SK-N-SH treated with all-trans-retinoic acid at 6 μM for 48 hours (cell line): ENCODE measurements at regions not wholly inside any gene's neighbourhood (a gene's known extent, or its start where the extent isn't known, plus 50 kb on each side); places are given as distances from the start of the nearest gene placed in this dataset.

Experiments
- ATAC-seq: fragments of 200-7000 bp; cut with Tn5 transposase; 3 replicates; pipeline ENCODE4 v1.9.1; 2020; ENCODE audit warnings: mild to moderate bottlenecking, moderate library complexity
- ARNTL ChIP-seq: fragments of 450-650 bp; formaldehyde crosslinking; IDR thresholded peaks from 2 replicates; pipeline ENCODE4 v1.5.0; 2020; ENCODE audit warnings: low read depth, mild to moderate bottlenecking, moderate library complexity, borderline replicate concordance
- CREB5 ChIP-seq: fragments of 250-450 bp; sonication (Bioruptor Pico); IDR thresholded peaks from 2 replicates; pipeline ENCODE4 v1.5.1; 2020; ENCODE audit warnings: low read depth, mild to moderate bottlenecking, moderate library complexity
- CSRNP3 ChIP-seq: fragments of 250-450 bp; sonication (Bioruptor Pico); IDR thresholded peaks from 2 replicates; pipeline ENCODE4 v1.5.1; 2021; ENCODE audit warnings: mild to moderate bottlenecking, moderate library complexity
- ESRRG ChIP-seq: fragments of 250-450 bp; sonication (Bioruptor Pico); IDR thresholded peaks from 2 replicates; pipeline ENCODE4 v1.6.1; 2021; ENCODE audit warnings: mild to moderate bottlenecking
- GLIS3 ChIP-seq: fragments of 250-450 bp; sonication (Bioruptor Pico); IDR thresholded peaks from 2 replicates; pipeline ENCODE4 v1.5.0; 2020; ENCODE audit warnings: mild to moderate bottlenecking, moderate library complexity
- ISL1 ChIP-seq: fragments of 250-450 bp; sonication (Bioruptor Pico); IDR thresholded peaks from 2 replicates; pipeline ENCODE4 v2.1.2; 2022; ENCODE audit warnings: mild to moderate bottlenecking, moderate library complexity
- OSR1 ChIP-seq: fragments of 250-450 bp; sonication (Bioruptor Pico); IDR thresholded peaks from 2 replicates; pipeline ENCODE4 v1.8.0; 2022; ENCODE audit warnings: moderate library complexity, mild to moderate bottlenecking, inconsistent platforms
- POU6F1 ChIP-seq: fragments of 250-450 bp; sonication (Bioruptor Pico); IDR thresholded peaks from 2 replicates; pipeline ENCODE4 v1.8.0; 2021; ENCODE audit warnings: low read depth, mild to moderate bottlenecking, moderate library complexity, borderline replicate concordance
- PPARA ChIP-seq: fragments of 250-450 bp; sonication (Bioruptor Pico); IDR thresholded peaks from 2 replicates; pipeline ENCODE4 v1.5.0; 2020; ENCODE audit warnings: mild to moderate bottlenecking, borderline replicate concordance
- RARB ChIP-seq: fragments of 250-450 bp; sonication (Bioruptor Pico); IDR thresholded peaks from 2 replicates; pipeline ENCODE4 v1.8.0; 2021; ENCODE audit warnings: mild to moderate bottlenecking, moderate library complexity
- SNAI2 ChIP-seq: fragments of 250-450 bp; sonication (Bioruptor Pico); IDR thresholded peaks from 2 replicates; pipeline ENCODE4 v1.5.0; 2020; ENCODE audit warnings: mild to moderate bottlenecking, moderate library complexity
- TOX ChIP-seq: fragments of 250-450 bp; sonication (Bioruptor Pico); IDR thresholded peaks from 2 replicates; pipeline ENCODE4 v1.8.0; 2021; ENCODE audit warnings: mild to moderate bottlenecking, moderate library complexity, borderline replicate concordance
- TSHZ2 ChIP-seq: fragments of 250-450 bp; sonication (Bioruptor Pico); IDR thresholded peaks from 2 replicates; pipeline ENCODE4 v1.5.0; 2020; ENCODE audit warnings: mild to moderate bottlenecking, moderate library complexity
- ZC3H10 ChIP-seq: fragments of 250-450 bp; sonication (Bioruptor Pico); IDR thresholded peaks from 2 replicates; pipeline ENCODE4 v1.5.1; 2021; ENCODE audit warnings: mild to moderate bottlenecking, moderate library complexity
- ZNF565 ChIP-seq: fragments of 450-650 bp; formaldehyde crosslinking; conservative IDR thresholded peaks from 2 replicates; pipeline ENCODE4 v1.5.0; 2020; ENCODE audit warnings: low read depth, mild to moderate bottlenecking, moderate library complexity
- ZNF70 ChIP-seq: fragments of 450-650 bp; formaldehyde crosslinking; IDR thresholded peaks from 2 replicates; pipeline ENCODE4 v1.5.0; 2020; ENCODE audit warnings: mild to moderate bottlenecking, moderate library complexity
- ZNF8 ChIP-seq: fragments of 450-650 bp; formaldehyde crosslinking; IDR thresholded peaks from 2 replicates; pipeline ENCODE4 v1.5.0; 2020; ENCODE audit warnings: mild to moderate bottlenecking, moderate library complexity

GRCh38 chr17:14595656-14596055 lies 294.8 kb downstream of the HS3ST3B1 start:
- no peak for ATAC-seq
- TF ChIP-seq ARNTL (CRISPR knock-in tag) (no peak), POU6F1 (no peak), ISL1 (no peak), ESRRG (CRISPR knock-in tag) (no peak), OSR1 (CRISPR knock-in tag) (no peak), PPARA (CRISPR knock-in tag) (no peak), CREB5 (CRISPR knock-in tag) (no peak), SNAI2 (no peak), GLIS3 (CRISPR knock-in tag) (no peak), ZNF70 (no peak), TOX (CRISPR knock-in tag) (no peak), ZC3H10 (CRISPR knock-in tag) (no peak), TSHZ2 (no peak), ZNF565 (no peak), ZNF8 (CRISPR knock-in tag) (no peak), CSRNP3 (CRISPR knock-in tag) (no peak)

GRCh38 chr17:14594690-14595089 lies 293.8 kb downstream of the HS3ST3B1 start:
- ATAC-seq: no peak
- TF ChIP-seq POU6F1: no peak
- TF ChIP-seq ZNF70: no peak
- TF ChIP-seq RARB: no peak
- TF ChIP-seq GLIS3 (CRISPR knock-in tag): no peak
- no peak for TF ChIP-seq TSHZ2
- no peak for TF ChIP-seq ESRRG (CRISPR knock-in tag)
- TF ChIP-seq ZNF565: no peak
- TF ChIP-seq SNAI2: no peak

GRCh38 chr17:14593956-14594355 lies 293.1 kb downstream of the HS3ST3B1 start:
- no peak for TF ChIP-seq ZNF70
- TF ChIP-seq ZNF8 (CRISPR knock-in tag): no peak
- TF ChIP-seq SNAI2: no peak
- no peak for TF ChIP-seq CREB5 (CRISPR knock-in tag)
- TF ChIP-seq TOX (CRISPR knock-in tag): no peak
- TF ChIP-seq ISL1: no peak
- no peak for TF ChIP-seq ZNF565
- TF ChIP-seq ZC3H10 (CRISPR knock-in tag): no peak
- ATAC-seq: no peak
